DOHH2 (cell line): ENCODE measurements at regions not wholly inside any gene's neighbourhood (a gene's known extent, or its start where the extent isn't known, plus 50 kb on each side); places are given as distances from the start of the nearest gene placed in this dataset.
"Not testable (repeated sequence)": the region's sequence is repeated elsewhere in the genome, so short reads cannot be mapped to it uniquely, and the experiment has no call there.

Source experiments
- H3F3A ChIP-seq: fragments of 200-600 bp; sonication (generic), shearing (Covaris generic); 2 replicates; pipeline ENCODE4 v1.6.0; 2016; ENCODE audit warnings: antibody characterized with exemption, mild to moderate bottlenecking; ENCODE audit not compliant: control insufficient read depth, insufficient read depth
- H3K27ac ChIP-seq: fragments of 200-600 bp; sonication (generic); 2 replicates; pipeline ENCODE4 v1.5.1; 2014; ENCODE audit warnings: low read depth, mild to moderate bottlenecking, low read length, moderate library complexity
- H3K27me3 ChIP-seq: fragments of 200-600 bp; sonication (generic); 2 replicates; pipeline ENCODE4 v1.6.1; 2014; ENCODE audit warnings: mild to moderate bottlenecking, low read length, mixed read lengths; ENCODE audit not compliant: control insufficient read depth
- H3K36me3 ChIP-seq: fragments of 200-600 bp; sonication (generic); 2 replicates; pipeline ENCODE4 v1.6.1; 2014; ENCODE audit warnings: mild to moderate bottlenecking, low read length, moderate library complexity, mixed read lengths; ENCODE audit not compliant: control insufficient read depth
- H3K4me1 ChIP-seq: fragments of 200-600 bp; sonication (generic); 2 replicates; pipeline ENCODE4 v1.6.1; 2014; ENCODE audit warnings: mild to moderate bottlenecking, low read length, mixed read lengths; ENCODE audit not compliant: control insufficient read depth
- H3K4me2 ChIP-seq: fragments of 200-600 bp; sonication (generic); 2 replicates; pipeline ENCODE4 v1.6.0; 2014; ENCODE audit warnings: mild to moderate bottlenecking, low read length, moderate library complexity
- H3K4me3 ChIP-seq: fragments of 200-600 bp; sonication (generic); 2 replicates; pipeline ENCODE4 v1.5.1; 2014; ENCODE audit warnings: mild to moderate bottlenecking, low read length, mixed read lengths
- H3K79me2 ChIP-seq: fragments of 200-600 bp; sonication (generic); 2 replicates; pipeline ENCODE4 v1.6.1; 2014; ENCODE audit warnings: mild to moderate bottlenecking, low read length, mixed read lengths; ENCODE audit not compliant: control insufficient read depth
- H3K9me2 ChIP-seq: fragments of 200-600 bp; sonication (generic); replicated peaks from 2 replicates; pipeline ENCODE4 v1.6.1; 2014; ENCODE audit warnings: mild to moderate bottlenecking, low read length, mixed read lengths; ENCODE audit not compliant: control insufficient read depth
- H3K9me3 ChIP-seq: fragments of 200-600 bp; sonication (generic); 2 replicates; pipeline ENCODE4 v1.6.1; 2014; ENCODE audit warnings: antibody characterized with exemption, low read length, mixed read lengths; ENCODE audit not compliant: control insufficient read depth, insufficient read depth
- H4K20me1 ChIP-seq: fragments of 200-600 bp; sonication (generic); 2 replicates; pipeline ENCODE4 v1.6.0; 2014; ENCODE audit warnings: low read depth, mild to moderate bottlenecking, antibody characterized with exemption, low read length, moderate library complexity; ENCODE audit not compliant: control insufficient read depth, insufficient read depth
- EZH2phosphoT487 ChIP-seq: fragments of 200-600 bp; sonication (generic); IDR thresholded peaks from 2 replicates; pipeline ENCODE4 v1.6.1; 2017; ENCODE audit warnings: borderline replicate concordance, mild to moderate bottlenecking, antibody characterized with exemption, low read length, moderate library complexity, mixed read lengths
- TF ChIP-seq, protein P1 (sequence below): fragments of 200-600 bp; sonication (generic); IDR thresholded peaks from one replicate; pipeline ENCODE4 v1.5.1; 2014; ENCODE audit warnings: antibody characterized with exemption, mild to moderate bottlenecking, low read depth, low read length; ENCODE audit not compliant: poor library complexity, severe bottlenecking

DNA sequence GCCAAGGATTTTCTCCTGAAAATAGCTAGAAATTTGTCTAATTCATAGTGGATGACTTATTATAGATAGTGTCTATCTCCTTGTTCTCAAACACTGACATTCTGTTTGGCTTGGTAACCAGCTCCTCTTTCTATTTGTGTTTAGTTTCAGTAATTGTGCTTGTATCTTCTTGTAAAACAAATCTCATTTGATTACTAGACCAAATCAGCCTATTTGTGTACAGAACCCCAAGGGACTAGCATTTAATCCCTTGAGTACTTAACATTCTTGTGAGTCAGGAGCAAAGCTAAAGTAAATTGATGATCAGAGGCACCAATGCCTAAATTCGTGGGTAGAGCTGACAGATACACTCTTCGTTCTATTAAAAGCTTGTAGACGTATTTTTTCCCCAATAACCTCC is 306.5 kb upstream of the SLITRK3 start:
- no peak overlapping the region for H3K4me2 ChIP-seq
- no peaks in the 10 kb centered on the region for H3F3A ChIP-seq
- H3K4me1 ChIP-seq, result no peaks in the 10 kb centered on the region
- H3K79me2 ChIP-seq, result no peaks in the 10 kb centered on the region
- H3K36me3 ChIP-seq, result no peaks in the 10 kb centered on the region
- no peaks in the 10 kb centered on the region for H3K27me3 ChIP-seq
- H3K9me2 ChIP-seq, result no peaks in the 10 kb centered on the region
- TF ChIP-seq, protein P1, sequence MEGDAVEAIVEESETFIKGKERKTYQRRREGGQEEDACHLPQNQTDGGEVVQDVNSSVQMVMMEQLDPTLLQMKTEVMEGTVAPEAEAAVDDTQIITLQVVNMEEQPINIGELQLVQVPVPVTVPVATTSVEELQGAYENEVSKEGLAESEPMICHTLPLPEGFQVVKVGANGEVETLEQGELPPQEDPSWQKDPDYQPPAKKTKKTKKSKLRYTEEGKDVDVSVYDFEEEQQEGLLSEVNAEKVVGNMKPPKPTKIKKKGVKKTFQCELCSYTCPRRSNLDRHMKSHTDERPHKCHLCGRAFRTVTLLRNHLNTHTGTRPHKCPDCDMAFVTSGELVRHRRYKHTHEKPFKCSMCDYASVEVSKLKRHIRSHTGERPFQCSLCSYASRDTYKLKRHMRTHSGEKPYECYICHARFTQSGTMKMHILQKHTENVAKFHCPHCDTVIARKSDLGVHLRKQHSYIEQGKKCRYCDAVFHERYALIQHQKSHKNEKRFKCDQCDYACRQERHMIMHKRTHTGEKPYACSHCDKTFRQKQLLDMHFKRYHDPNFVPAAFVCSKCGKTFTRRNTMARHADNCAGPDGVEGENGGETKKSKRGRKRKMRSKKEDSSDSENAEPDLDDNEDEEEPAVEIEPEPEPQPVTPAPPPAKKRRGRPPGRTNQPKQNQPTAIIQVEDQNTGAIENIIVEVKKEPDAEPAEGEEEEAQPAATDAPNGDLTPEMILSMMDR, result no peak
- TF ChIP-seq EZH2phosphoT487, result no peak
- no peak overlapping the region for H3K27ac ChIP-seq
- H3K4me3 ChIP-seq, result no peak overlapping the region
- H3K9me3 ChIP-seq, result no peaks in the 10 kb centered on the region
- H4K20me1 ChIP-seq, result no peaks in the 10 kb centered on the region

DNA sequence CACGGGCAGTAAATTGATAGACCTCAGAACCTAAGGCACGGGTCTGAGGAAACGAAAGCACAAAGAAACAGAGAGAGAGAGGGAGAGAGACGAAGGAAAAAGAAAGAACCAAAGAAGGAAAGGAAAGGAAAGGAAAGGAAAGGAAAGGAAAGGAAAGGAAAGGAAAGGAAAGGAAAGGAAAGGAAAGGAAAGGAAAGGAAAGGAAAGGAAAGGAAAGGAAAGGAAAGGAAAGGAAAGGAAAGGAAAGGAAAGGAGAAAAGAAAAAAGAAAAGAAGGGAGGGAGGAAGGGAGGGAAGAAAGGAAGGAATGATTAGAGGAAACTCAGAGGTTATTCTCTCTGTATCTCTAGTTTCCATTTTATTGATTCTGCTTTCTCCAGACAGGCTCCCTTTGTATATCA is 302.6 kb upstream of the SLITRK3 start:
- not testable (repeated sequence) for H3K27me3 ChIP-seq, H3K4me2 ChIP-seq, H3F3A ChIP-seq, H4K20me1 ChIP-seq, H3K27ac ChIP-seq, H3K79me2 ChIP-seq, H3K4me3 ChIP-seq, H3K36me3 ChIP-seq, H3K9me2 ChIP-seq, H3K9me3 ChIP-seq, H3K4me1 ChIP-seq

DNA sequence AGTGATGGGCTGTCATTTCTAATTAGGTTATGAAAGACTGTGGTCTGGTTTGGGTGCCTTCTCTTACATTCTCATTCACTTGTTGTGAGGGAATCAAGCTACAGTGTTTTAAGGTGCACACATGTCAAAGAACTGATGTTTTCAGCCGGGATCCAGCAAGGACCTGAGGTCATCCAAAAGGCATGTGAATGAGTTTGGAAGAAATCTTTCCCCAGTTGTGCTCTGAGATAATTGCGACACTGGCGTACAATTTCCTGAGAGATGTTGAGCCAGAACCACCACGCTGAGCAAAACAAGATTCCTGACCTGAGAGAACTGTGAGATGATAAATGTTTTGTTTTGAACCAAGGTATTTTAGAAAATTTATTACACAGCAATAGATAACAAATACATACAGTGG is 295.3 kb upstream of the SLITRK3 start:
- no peaks in the 10 kb centered on the region for H3K36me3 ChIP-seq
- no peaks in the 10 kb centered on the region for H4K20me1 ChIP-seq
- H3K27ac ChIP-seq, result no peak overlapping the region
- no peaks in the 10 kb centered on the region for H3K27me3 ChIP-seq
- no peak overlapping the region for H3K4me2 ChIP-seq
- H3K79me2 ChIP-seq, result no peaks in the 10 kb centered on the region
- TF ChIP-seq EZH2phosphoT487, result no peak
- TF ChIP-seq, protein P1, result no peak
- no peaks in the 10 kb centered on the region for H3K4me1 ChIP-seq
- no peaks in the 10 kb centered on the region for H3F3A ChIP-seq
- H3K9me3 ChIP-seq, result no peaks in the 10 kb centered on the region
- no peaks in the 10 kb centered on the region for H3K9me2 ChIP-seq
- no peak overlapping the region for H3K4me3 ChIP-seq

DNA sequence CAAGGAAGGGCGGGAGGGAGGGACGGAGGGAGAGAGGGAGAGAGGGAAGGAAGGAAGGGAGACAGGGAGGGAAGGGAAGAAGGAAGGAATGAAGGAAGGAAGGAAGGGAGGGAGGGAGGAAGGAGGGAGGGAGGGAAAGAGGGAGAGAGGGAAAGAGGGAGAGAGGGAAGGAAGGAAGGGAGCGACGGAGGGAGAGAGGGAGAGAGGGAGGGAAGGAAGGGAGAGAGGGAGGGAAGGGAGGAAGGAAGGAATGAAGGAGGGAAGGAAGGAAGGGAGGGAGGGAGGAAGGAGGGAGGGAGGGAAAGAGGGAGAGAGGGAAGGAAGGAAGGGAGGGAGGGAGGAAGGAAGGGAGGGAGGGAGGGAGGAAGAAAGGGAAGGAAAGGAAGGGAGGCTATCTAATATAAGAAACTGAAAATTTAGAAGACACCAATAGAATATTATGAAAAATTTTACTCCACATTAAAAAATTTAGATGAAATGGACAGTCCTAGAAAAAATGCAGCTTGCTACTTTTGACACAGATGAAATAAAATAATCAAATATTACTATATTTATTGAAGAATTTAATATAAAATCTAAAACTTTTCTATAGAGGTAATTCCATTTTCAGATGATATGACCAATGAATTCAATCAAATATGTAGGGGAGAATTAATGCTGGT is 280.3 kb upstream of the SLITRK3 start:
- H3K4me1 ChIP-seq, result no peaks in the 10 kb centered on the region
- H3K9me3 ChIP-seq, result no peaks in the 10 kb centered on the region
- no peak overlapping the region for H3K4me3 ChIP-seq
- H3F3A ChIP-seq, result no peaks in the 10 kb centered on the region
- no peaks in the 10 kb centered on the region for H4K20me1 ChIP-seq
- H3K27me3 ChIP-seq, result no peaks in the 10 kb centered on the region
- no peak overlapping the region for H3K4me2 ChIP-seq
- H3K79me2 ChIP-seq, result no peaks in the 10 kb centered on the region
- H3K36me3 ChIP-seq, result no peaks in the 10 kb centered on the region
- H3K9me2 ChIP-seq, result no peaks in the 10 kb centered on the region
- TF ChIP-seq, protein P1, result no peak
- no peak for TF ChIP-seq EZH2phosphoT487
- no peak overlapping the region for H3K27ac ChIP-seq
